A673 (cell line): ENCODE measurements at regions not wholly inside any gene's neighbourhood (a gene's known extent, or its start where the extent isn't known, plus 50 kb on each side); places are given as distances from the start of the nearest gene placed in this dataset.

Source experiments
- BruUV-seq: library from RNA; stranded (reverse); fragments of 400-500 nt; replicated peaks from 2 replicates; lab custom pipeline; 2021; lab: Mats Ljungman, UMichigan
- CTCF ChIA-PET: fragments of 300-600 bp; sonication (Branson Sonifier 250); formaldehyde crosslinking; loops from one replicate; lab custom pipeline; 2022; ENCODE audit warnings: antibody characterized with exemption; lab: Charles Lee
- POLR2A ChIA-PET: fragments of 300-600 bp; sonication (Branson Sonifier 250); formaldehyde crosslinking; loops from one replicate; lab custom pipeline; 2022; ENCODE audit warnings: antibody characterized with exemption; ENCODE audit not compliant: low non-redundant PET; lab: Charles Lee
- DNase-seq: peaks from one replicate; pipeline ENCODE4 v3.0.0-alpha.2; 2015; ENCODE audit warnings: low spot score
- H3K27ac ChIP-seq: fragments of 200-600 bp; sonication (generic); 2 replicates; pipeline ENCODE4 v1.5.1; 2016; ENCODE audit warnings: mixed run types, low read depth, mild to moderate bottlenecking, mixed read lengths, antibody characterized with exemption, low read length; ENCODE audit not compliant: poor library complexity, severe bottlenecking
- H3K27me3 ChIP-seq: fragments of 200-600 bp; sonication (generic); replicated peaks from 2 replicates; pipeline ENCODE4 v1.6.1; 2017; ENCODE audit warnings: mixed run types, low read depth, mild to moderate bottlenecking, mixed read lengths, antibody characterized with exemption, low read length; ENCODE audit not compliant: insufficient read depth, poor library complexity
- H3K36me3 ChIP-seq: fragments of 200-600 bp; sonication (generic); 2 replicates; pipeline ENCODE4 v1.6.1; 2016; ENCODE audit warnings: mixed run types, mild to moderate bottlenecking, mixed read lengths, antibody characterized with exemption, low read length; ENCODE audit not compliant: insufficient read depth, poor library complexity, severe bottlenecking
- H3K4me1 ChIP-seq: fragments of 200-600 bp; sonication (generic); 2 replicates; pipeline ENCODE4 v1.6.1; 2017; ENCODE audit warnings: mixed run types, mild to moderate bottlenecking, mixed read lengths, antibody characterized with exemption, low read length; ENCODE audit not compliant: insufficient read depth, poor library complexity, severe bottlenecking
- H3K4me3 ChIP-seq: fragments of 200-600 bp; sonication (generic); 2 replicates; pipeline ENCODE4 v1.5.1; 2016; ENCODE audit warnings: low read depth, mixed run types, mild to moderate bottlenecking, mixed read lengths, low read length; ENCODE audit not compliant: poor library complexity, severe bottlenecking
- H3K9me3 ChIP-seq: fragments of 200-600 bp; sonication (generic); 2 replicates; pipeline ENCODE4 v1.6.1; 2016; ENCODE audit warnings: mixed run types, low read depth, mild to moderate bottlenecking, mixed read lengths, antibody characterized with exemption, low read length; ENCODE audit not compliant: poor library complexity, severe bottlenecking
- CTCF ChIP-seq: fragments of 300-800, 200-600 bp; sonication (generic); conservative IDR thresholded peaks from 2 replicates; pipeline ENCODE4 v1.5.1; 2017; ENCODE audit warnings: low read depth, mild to moderate bottlenecking, antibody characterized with exemption, low read length, moderate library complexity, mixed read lengths
- EZH2 ChIP-seq: fragments of 200-600 bp; sonication (generic); IDR thresholded peaks from 2 replicates; pipeline ENCODE4 v1.6.1; 2017; ENCODE audit warnings: borderline replicate concordance, low read depth, mild to moderate bottlenecking, mixed read lengths, antibody characterized with exemption, low read length; ENCODE audit not compliant: poor library complexity, severe bottlenecking
- intact Hi-C: fragments of 100-400 bp; cut with micrococcal nuclease; formaldehyde crosslinking; loops from one replicate; pipeline ENCODE4 v1.10.0; 2022; ENCODE audit not compliant: unreplicated experiment

- Histone ChIP-seq H3K27ac (peak overlapping the region; percentile 96), H3K27me3 (no peaks in the 10 kb centered on the region), H3K4me3 (peak overlapping the region; percentile 73), H3K36me3 (peaks cover 15% of the 10 kb centered on the region), H3K9me3 (peaks cover 7% of the 10 kb centered on the region), H3K4me1 (peaks cover 23% of the 10 kb centered on the region)
- ChIA-PET CTCF (interaction anchor here (0.8 to 1.0 kb wide), 2 partner anchors 10 to 169 kb away, joined by 3 to 8 read pairs; partner anchors contain the start of gene FAM50B), POLR2A (interaction anchor here (0.6 kb wide), 1 partner anchor 268 kb away, joined by 3 read pairs; no protein-coding TSS in a partner anchor)
- intact Hi-C loops, result no loop called here
- peak; percentile 98 for DNase-seq
- BruUV-seq, result no TSS peak
- TF ChIP-seq CTCF (peak; percentile 46), EZH2 (no peak)
Measured at GRCh38 chr6:4018171-4018923, 60.6 kb downstream of the FAM217A start.
